ENCODE measurements at regions not wholly inside any gene's neighbourhood (a gene's known extent, or its start where the extent isn't known, plus 50 kb on each side); places are given as distances from the start of the nearest gene placed in this dataset.

- no peak for DNase-seq
Measured at GRCh38 chr6:74875193-74875592, 330.7 kb downstream of the COL12A1 start.

GRCh38 chr6:74872754-74873476 lies 332.9 kb downstream of the COL12A1 start:
- DNase-seq = no peak

GRCh38 chr6:74871757-74872156 lies 334.1 kb downstream of the COL12A1 start:
- DNase-seq = no peak

GRCh38 chr6:74870403-74870802 lies 335.4 kb downstream of the COL12A1 start:
- no peak for DNase-seq

GRCh38 chr6:74867291-74867690 lies 338.6 kb downstream of the COL12A1 start:
- no peak for DNase-seq

GRCh38 chr6:74863968-74864367 lies 341.9 kb downstream of the COL12A1 start:
- DNase-seq = no peak

GRCh38 chr6:74860456-74860855 lies 345.4 kb downstream of the COL12A1 start:
- DNase-seq = no peak

- no peak for DNase-seq
Measured at GRCh38 chr6:74857157-74857556, 348.7 kb downstream of the COL12A1 start.

- DNase-seq = no peak
Measured at GRCh38 chr6:74853991-74854390, 351.9 kb downstream of the COL12A1 start.

- no peak for DNase-seq
Measured at GRCh38 chr6:74851596-74851995, 354.3 kb downstream of the COL12A1 start.

GRCh38 chr6:74840953-74841352 lies 364.9 kb downstream of the COL12A1 start:
- DNase-seq = no peak

GRCh38 chr6:74834967-74835366 lies 370.9 kb downstream of the COL12A1 start:
- no peak for DNase-seq

GRCh38 chr6:74826263-74826662 lies 379.6 kb downstream of the COL12A1 start:
- DNase-seq = no peak

- DNase-seq = no peak
Measured at GRCh38 chr6:74814440-74814839, 391.4 kb downstream of the COL12A1 start.

GRCh38 chr6:74807674-74808073 lies 398.2 kb downstream of the COL12A1 start:
- no peak for DNase-seq

GRCh38 chr6:74805916-74806696 lies 399.7 kb downstream of the COL12A1 start:
- no peak for DNase-seq

- DNase-seq = no peak
Measured at GRCh38 chr6:74798302-74798701, 407.6 kb downstream of the COL12A1 start.

GRCh38 chr6:74785236-74785635 lies 420.6 kb downstream of the COL12A1 start:
- no peak for DNase-seq

GRCh38 chr6:74782346-74782745 lies 423.5 kb downstream of the COL12A1 start:
- DNase-seq = no peak

- DNase-seq = no peak
Measured at GRCh38 chr6:74780831-74781230, 425.0 kb downstream of the COL12A1 start.

GRCh38 chr6:74768738-74769137 lies 437.1 kb downstream of the COL12A1 start:
- DNase-seq = no peak

- no peak for DNase-seq
Measured at GRCh38 chr6:74768120-74768519, 437.7 kb downstream of the COL12A1 start.

GRCh38 chr6:74765486-74765885 lies 440.4 kb downstream of the COL12A1 start:
- no peak for DNase-seq

- DNase-seq = no peak
Measured at GRCh38 chr6:74764486-74764885, 441.4 kb downstream of the COL12A1 start.

GRCh38 chr6:74762841-74763240 lies 443.0 kb downstream of the COL12A1 start:
- no peak for DNase-seq

All from NCI-H187 treated with DMSO at 0.1 percent for 48 hours (cell line).